GM23338 (cell line): ENCODE measurements at regions not wholly inside any gene's neighbourhood (a gene's known extent, or its start where the extent isn't known, plus 50 kb on each side); places are given as distances from the start of the nearest gene placed in this dataset.

ENCODE experiments used
- CTCF ChIP-seq, 2 experiments: fragments of 200-600 bp in 1 of 2; sonication (generic) in 1 of 2; conservative IDR thresholded peaks; 2 replicates each; pipeline versions ENCODE4 v1.5.1 to v1.6.1; 2016 to 2017; ENCODE audit warnings: antibody characterized with exemption in 2 of 2, low read depth in 2 of 2, mild to moderate bottlenecking in 2 of 2, moderate library complexity in 1 of 2
- EZH2 ChIP-seq: fragments of 200-600 bp; sonication (generic); IDR thresholded peaks from one replicate; pipeline ENCODE4 v1.8.0; 2017; ENCODE audit warnings: antibody characterized with exemption, mild to moderate bottlenecking, low read depth; ENCODE audit not compliant: unreplicated experiment
- EZH2phosphoT487 ChIP-seq: fragments of 200-600 bp; sonication (generic); IDR thresholded peaks from one replicate; pipeline ENCODE4 v1.8.1; 2018; ENCODE audit warnings: antibody characterized with exemption; ENCODE audit not compliant: unreplicated experiment
- JUNB ChIP-seq: IDR thresholded peaks from one replicate; pipeline ENCODE4 v1.6.1; 2016; ENCODE audit warnings: antibody characterized with exemption; ENCODE audit not compliant: unreplicated experiment
- NANOG ChIP-seq: IDR thresholded peaks from 2 replicates; pipeline ENCODE4 v1.6.1; 2016; ENCODE audit warnings: antibody characterized with exemption, borderline replicate concordance
- POLR2AphosphoS5 ChIP-seq: IDR thresholded peaks from 2 replicates; pipeline ENCODE4 v1.6.1; 2016; ENCODE audit warnings: antibody characterized with exemption, low read depth
- STAT1 ChIP-seq: IDR thresholded peaks from one replicate; pipeline ENCODE4 v1.6.1; 2016; ENCODE audit warnings: antibody characterized with exemption; ENCODE audit not compliant: unreplicated experiment

GRCh38 chr2:128493880-128494279, 175.2 kb upstream of the HS6ST1 start:
- TF ChIP-seq CTCF (conservative IDR thresholded peaks at IDR 0.05; ENCODE audit: low read depth in 2 of 2) (peak in 1 of 2 experiments; percentile 22; a peak in 2 of 4 replicates), EZH2phosphoT487 (no peak), EZH2 (no peak), NANOG (no peak), POLR2AphosphoS5 (no peak), STAT1 (no peak), JUNB (no peak)
